GM12891 (cell line): ENCODE measurements at regions not wholly inside any gene's neighbourhood (a gene's known extent, or its start where the extent isn't known, plus 50 kb on each side); places are given as distances from the start of the nearest gene placed in this dataset.

ENCODE experiments used
- POLR2A ChIP-seq: IDR thresholded peaks from 2 replicates; pipeline ENCODE4 v1.6.1; 2011; ENCODE audit warnings: low read depth, low read length, control low read depth
- POLR2AphosphoS5 ChIP-seq: IDR thresholded peaks from 2 replicates; pipeline ENCODE4 v1.6.1; 2011; ENCODE audit warnings: low read depth, low read length, control low read depth
- SPI1 ChIP-seq: IDR thresholded peaks from 2 replicates; pipeline ENCODE4 v1.6.1; 2011; ENCODE audit warnings: low read depth, low read length, control low read depth

GRCh38 chr5:105330185-105330584 lies 1767.6 kb upstream of the NUDT12 start:
- TF ChIP-seq POLR2AphosphoS5 (no peak), SPI1 (no peak), POLR2A (no peak)
